Left renal pelvis (tissue), 4 donors: ENCODE measurements at regions not wholly inside any gene's neighbourhood (a gene's known extent, or its start where the extent isn't known, plus 50 kb on each side); places are given as distances from the start of the nearest gene placed in this dataset.
"Not testable (repeated sequence)": the region's sequence is repeated elsewhere in the genome, so short reads cannot be mapped to it uniquely, and the experiment has no call there.

Experiments used
- DNase-seq, 4 donors: peaks; one replicate each; pipeline ENCODE4 v3.0.0-alpha.2; 2013; ENCODE audit warnings: low read depth in 4 of 4, low spot score in 3 of 4

- no peak for DNase-seq
These were observed 151.2 kb upstream of the CDIN1 start for GRCh38 chr15:36428102-36428845.

- DNase-seq = no peak
These were observed 149.7 kb upstream of the CDIN1 start for GRCh38 chr15:36429707-36430106.

GRCh38 chr15:36430280-36430679, 149.1 kb upstream of the CDIN1 start:
- no peak for DNase-seq

- DNase-seq = no peak
These were observed 148.6 kb upstream of the CDIN1 start for GRCh38 chr15:36430726-36431265.

GRCh38 chr15:36432161-36432560, 147.3 kb upstream of the CDIN1 start:
- DNase-seq = no peak

- DNase-seq = no peak
These were observed 145.2 kb upstream of the CDIN1 start for GRCh38 chr15:36434177-36434576.

GRCh38 chr15:36438499-36438898, 140.9 kb upstream of the CDIN1 start:
- no peak for DNase-seq

GRCh38 chr15:36447373-36447772, 132.1 kb upstream of the CDIN1 start:
- DNase-seq = no peak

- no peak for DNase-seq
These were observed 131.0 kb upstream of the CDIN1 start for GRCh38 chr15:36448418-36448817.

GRCh38 chr15:36449084-36449661, 130.3 kb upstream of the CDIN1 start:
- DNase-seq = no peak

GRCh38 chr15:36449662-36450145, 129.7 kb upstream of the CDIN1 start:
- no peak for DNase-seq

GRCh38 chr15:36454244-36454643, 125.2 kb upstream of the CDIN1 start:
- not testable (repeated sequence) for DNase-seq

GRCh38 chr15:36458411-36458810, 121.0 kb upstream of the CDIN1 start:
- DNase-seq = no peak

GRCh38 chr15:36465304-36465703, 114.1 kb upstream of the CDIN1 start:
- DNase-seq = no peak

GRCh38 chr15:36468746-36469145, 110.7 kb upstream of the CDIN1 start:
- DNase-seq = no peak

- no peak for DNase-seq
These were observed 110.0 kb upstream of the CDIN1 start for GRCh38 chr15:36469311-36469966.

- no peak for DNase-seq
These were observed 106.8 kb upstream of the CDIN1 start for GRCh38 chr15:36472672-36473071.

- DNase-seq = no peak
These were observed 100.9 kb upstream of the CDIN1 start for GRCh38 chr15:36478561-36478960.

GRCh38 chr15:36479200-36479896, 100.1 kb upstream of the CDIN1 start:
- DNase-seq = no peak

GRCh38 chr15:36481156-36481555, 98.3 kb upstream of the CDIN1 start:
- DNase-seq = no peak

- DNase-seq = no peak
These were observed 96.0 kb upstream of the CDIN1 start for GRCh38 chr15:36483409-36483808.
